Medulla oblongata (tissue), 1 donor: ENCODE measurements at regions not wholly inside any gene's neighbourhood (a gene's known extent, or its start where the extent isn't known, plus 50 kb on each side); places are given as distances from the start of the nearest gene placed in this dataset.
"Not testable (repeated sequence)": the region's sequence is repeated elsewhere in the genome, so short reads cannot be mapped to it uniquely, and the experiment has no call there.

Source experiments
- DNase-seq: peaks from one replicate; pipeline ENCODE4 v3.0.0-alpha.2; 2015; ENCODE audit errors: extremely low spot score

DNA sequence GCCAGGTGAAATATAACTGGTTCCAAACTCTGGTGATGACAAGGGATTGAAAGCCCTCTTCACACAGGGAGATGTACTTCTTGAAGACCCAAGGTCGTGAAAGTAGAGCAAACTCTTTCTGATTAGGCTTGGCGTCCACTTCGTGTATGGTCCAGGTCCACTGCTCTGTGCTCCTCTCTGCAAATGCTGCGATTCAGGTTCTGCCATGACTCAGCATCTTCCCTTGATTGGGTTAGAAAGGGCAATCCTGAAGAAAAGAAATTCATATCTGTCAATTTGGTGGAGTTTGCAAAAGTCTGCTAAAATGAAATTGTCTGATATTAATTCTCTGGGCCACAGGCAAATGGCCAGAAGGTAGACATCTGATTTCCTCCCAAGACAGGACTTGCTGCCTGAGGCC, 431.4 kb downstream of the ACTR3B start:
- no peak for DNase-seq

GRCh38 chr7:153193144-153193595, 433.6 kb downstream of the ACTR3B start:
- DNase-seq: peak; percentile 36

GRCh38 chr7:153217032-153217431, 457.5 kb downstream of the ACTR3B start:
- DNase-seq: no peak

- DNase-seq: no peak
Observed at GRCh38 chr7:153224890-153225289, 465.3 kb downstream of the ACTR3B start.

- not testable (repeated sequence) for DNase-seq
Observed at GRCh38 chr7:153245136-153245535, 485.6 kb downstream of the ACTR3B start.

GRCh38 chr7:153245809-153246208, 486.3 kb downstream of the ACTR3B start:
- DNase-seq: no peak

- DNase-seq: no peak
Observed at GRCh38 chr7:153247926-153248325, 488.4 kb downstream of the ACTR3B start.

- no peak for DNase-seq
Observed at GRCh38 chr7:153258686-153259085, 499.1 kb downstream of the ACTR3B start.

DNA sequence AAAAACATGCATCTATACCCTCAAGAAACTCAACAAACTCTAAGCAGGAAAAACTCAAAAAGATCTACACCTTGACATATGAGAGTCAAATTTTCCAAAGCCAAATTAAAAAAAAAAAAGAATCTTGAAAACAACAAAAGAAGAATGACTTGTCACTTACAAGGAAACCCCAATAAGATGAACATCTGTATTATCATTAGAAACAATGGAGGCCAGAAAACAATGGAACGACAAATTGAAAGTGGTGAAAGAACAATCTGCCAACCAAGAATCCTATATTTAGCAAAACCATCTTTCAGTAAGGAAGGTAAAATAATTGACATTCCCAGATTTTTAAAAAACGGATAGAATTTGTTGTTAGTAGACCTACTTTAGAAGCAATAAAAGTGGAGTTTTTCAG, 516.8 kb downstream of the ACTR3B start:
- no peak for DNase-seq

DNA sequence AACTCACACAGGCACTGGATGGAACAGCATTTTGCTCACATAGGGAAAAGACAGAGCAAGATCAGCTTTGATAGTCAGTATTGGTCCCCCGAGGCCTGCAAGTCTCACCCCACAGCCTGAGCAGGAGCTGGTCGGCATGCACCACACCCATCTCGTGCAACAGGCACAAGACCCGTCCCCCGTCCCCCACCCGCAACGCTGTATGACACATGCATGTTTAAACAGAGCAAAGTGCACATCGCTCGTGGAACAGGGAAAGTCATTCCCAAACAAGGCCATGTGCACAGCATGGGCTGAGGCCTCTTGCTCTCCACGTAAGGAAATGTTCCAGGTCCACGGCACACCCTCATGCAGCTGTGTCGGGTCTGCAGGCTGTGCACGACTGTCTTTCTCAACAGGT, 527.2 kb downstream of the ACTR3B start:
- DNase-seq: no peak

DNA sequence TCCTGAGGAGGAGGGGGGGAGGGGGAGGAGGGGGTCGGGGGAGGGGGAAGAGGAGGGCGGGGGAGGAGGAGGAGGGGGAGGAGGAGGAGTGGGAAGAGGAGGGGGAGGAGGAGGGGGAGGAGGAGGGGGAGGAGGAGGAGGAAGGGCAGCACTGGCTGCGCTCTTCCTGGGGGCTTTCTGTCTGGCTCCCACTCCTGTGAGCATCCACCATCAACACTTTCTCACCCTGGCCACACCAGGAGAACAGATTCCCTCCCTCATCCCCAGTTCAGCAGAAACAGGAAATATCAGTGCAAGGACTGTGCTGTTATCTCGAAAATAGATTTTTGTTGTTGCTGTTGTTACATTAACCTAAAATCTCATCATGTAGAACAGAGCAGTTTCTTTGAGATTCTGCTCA, 530.5 kb downstream of the ACTR3B start:
- no peak for DNase-seq

GRCh38 chr7:153297141-153297540, 537.6 kb downstream of the ACTR3B start:
- no peak for DNase-seq

DNA sequence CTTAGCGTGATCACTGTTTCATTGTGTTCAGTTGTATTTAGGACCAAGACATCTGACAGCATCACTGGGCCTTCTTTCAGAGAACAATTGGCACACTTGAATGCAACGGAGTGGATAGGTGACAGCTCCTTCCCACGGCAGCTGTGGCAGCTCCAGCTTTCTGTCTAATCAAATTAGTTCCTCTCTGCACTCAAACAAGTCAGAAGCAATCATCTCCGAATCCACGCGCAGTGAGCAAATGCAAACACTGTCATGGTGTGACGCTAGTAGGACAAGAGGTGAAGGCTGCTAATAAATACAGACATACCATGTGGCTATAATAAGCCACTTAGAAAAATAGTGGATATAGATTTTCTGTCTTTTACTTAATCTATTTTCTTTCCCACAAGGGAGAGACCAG, 542.4 kb downstream of the ACTR3B start:
- DNase-seq: peak; percentile 9

GRCh38 chr7:153320005-153320404, 560.5 kb downstream of the ACTR3B start:
- no peak for DNase-seq

DNA sequence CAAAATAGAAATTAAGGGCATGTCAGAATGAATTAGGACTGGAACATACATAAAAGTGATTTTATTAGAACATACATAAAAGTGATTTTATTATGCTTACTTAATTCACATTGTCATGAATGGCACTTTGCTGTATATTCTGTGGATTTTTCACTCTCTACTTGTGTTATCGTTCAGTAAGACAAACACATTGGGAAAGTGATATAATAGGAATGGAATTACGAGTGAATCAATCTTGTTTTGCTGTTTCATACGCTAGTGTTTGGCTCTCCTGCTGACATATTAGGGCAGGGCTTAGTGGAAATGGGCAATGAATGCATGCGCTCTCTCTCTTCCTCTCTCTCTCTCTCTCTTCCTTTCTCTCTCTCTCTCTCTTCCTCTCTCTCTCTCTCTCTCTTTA, 561.1 kb downstream of the ACTR3B start:
- DNase-seq: no peak

- no peak for DNase-seq
Observed at GRCh38 chr7:153322991-153323390, 563.4 kb downstream of the ACTR3B start.

DNA sequence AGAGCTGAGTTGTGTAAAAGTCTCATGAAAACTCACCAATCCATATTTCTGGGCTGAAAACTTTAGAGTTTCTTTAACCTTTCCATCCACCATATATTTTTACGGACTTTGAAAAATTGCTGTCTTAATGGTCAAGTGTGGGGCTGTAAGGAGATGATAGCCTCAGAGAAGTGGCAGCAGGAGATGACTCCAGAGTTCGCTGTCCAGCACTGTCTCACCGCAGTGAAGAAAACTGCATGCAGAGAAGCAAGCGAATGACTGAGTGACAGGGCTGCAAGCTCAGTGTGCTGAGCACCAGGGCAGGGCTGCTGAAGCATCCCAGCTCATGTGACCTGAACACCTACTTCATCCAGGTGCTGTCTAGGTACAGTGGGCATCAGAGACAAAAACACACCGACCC, 564.5 kb downstream of the ACTR3B start:
- DNase-seq: no peak

- no peak for DNase-seq
Observed at GRCh38 chr7:153327683-153328082, 568.1 kb downstream of the ACTR3B start.

DNA sequence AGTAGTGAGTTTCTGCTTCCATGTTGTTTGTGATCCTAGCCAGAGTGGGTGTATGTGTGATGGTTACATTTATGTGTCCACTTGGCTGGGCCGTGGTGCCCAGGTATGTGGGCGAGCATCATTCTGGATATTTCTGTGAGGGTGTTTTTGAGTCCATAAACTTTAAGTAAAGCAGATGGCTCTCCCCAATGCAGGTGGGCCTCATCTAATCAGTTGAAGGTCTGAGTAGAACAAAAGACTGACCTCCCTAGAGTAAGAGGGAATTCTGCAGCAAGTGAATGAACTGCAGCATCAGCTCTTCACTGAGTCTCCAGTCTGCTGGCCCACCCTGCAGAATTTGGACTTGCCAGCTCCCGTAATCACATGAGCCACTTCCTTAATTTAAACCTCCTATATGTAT, 571.9 kb downstream of the ACTR3B start:
- DNase-seq: no peak

DNA sequence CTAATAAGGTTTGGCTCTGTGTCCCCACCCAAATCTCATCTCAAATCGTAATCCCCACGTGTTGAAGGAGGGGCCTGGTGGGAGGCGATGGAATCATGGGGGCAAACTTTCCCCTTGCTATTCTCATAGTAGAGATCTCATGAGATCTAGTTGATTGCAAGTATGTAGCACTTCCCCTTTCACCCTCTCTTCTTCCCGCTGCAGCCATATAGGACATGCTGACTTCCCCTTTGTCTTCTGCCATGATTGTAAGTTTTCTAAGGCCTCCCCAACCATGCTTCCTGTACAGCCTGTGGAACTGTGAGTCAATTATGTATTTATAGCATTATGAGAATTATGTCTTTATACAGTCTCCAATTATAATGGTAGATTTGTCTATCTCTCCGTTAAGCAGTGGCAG, 594.5 kb downstream of the ACTR3B start:
- DNase-seq: no peak

- no peak for DNase-seq
Observed at GRCh38 chr7:153370092-153370491, 610.5 kb downstream of the ACTR3B start.

DNA sequence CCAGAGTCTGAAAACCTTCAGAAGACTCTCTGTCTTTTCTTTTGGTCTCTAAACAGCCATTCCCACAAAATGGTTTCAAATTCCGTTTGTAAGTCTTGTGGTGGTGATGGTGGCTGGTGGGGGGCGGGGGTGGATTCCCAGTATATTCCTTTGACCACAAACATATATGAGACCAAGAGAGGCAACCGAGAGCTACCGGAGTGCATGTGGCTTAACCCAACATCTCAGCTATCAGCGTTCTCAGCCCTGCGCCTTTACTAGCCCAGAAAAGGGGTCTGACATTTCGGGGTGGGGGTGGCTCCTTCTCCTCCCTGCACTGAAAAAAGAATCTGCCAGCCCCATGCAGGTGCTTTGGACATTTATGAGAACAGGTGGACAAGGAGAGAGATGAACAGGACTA, 621.1 kb downstream of the ACTR3B start:
- no peak for DNase-seq

DNA sequence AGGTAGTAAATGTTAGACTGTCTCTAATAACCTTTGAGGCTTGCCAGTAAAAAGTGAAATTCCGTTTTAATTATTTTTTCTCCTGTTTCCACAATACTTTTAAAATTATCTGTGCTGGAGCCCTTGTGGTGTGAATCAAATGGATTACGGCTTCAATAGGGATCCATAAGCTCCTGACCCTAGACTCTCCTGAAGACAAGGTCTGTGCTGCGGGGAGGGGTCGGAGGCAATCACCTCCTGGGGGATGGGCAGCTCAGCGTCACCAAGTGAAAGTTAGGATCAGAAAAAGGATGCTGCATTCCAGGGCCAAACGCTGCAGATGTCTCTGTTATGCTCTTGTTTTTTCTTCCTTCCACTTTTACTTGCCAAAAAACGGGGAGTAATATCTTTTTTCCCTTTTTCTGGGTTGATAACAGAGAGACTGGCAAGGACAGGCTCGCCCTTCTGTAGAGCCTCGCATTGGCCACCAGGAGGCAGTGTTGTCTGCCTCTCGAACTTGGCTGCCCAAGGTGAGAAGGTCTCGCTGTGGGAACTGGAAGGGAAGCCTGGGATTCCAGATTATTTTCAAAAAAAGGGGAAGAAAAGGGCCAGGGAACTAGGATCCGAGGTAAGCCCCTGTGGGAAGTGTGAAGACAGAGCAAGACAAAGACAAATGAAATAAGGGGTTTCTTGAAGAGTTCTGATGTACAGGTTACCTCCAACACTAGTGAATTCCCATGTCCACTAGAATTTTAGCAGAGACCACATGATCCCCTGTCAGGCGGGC, 621.9 kb downstream of the ACTR3B start:
- DNase-seq: peak; percentile 76

DNA sequence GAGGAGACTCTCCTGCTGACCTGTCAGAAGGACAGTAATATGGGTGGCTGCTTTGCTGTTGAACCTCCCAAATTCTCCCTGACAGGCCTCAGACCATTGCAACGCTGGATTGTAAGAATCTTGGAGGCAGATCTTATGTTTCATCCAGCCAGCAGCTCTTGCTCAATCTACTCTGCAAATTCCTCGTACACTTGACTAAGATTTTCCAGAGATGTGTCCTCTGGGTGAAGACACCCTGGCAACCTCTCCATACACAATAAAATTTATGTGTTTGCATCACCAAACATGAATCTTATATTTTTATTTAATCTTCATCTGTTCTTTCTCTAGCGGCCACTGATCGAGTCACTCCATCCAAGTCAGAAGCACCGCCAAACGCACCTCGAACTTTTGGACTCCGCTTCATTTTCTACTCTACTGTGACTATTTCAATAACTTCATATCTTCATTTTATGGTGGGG, 623.1 kb downstream of the ACTR3B start:
- DNase-seq: no peak
